ENCODE measurements at regions not wholly inside any gene's neighbourhood (a gene's known extent, or its start where the extent isn't known, plus 50 kb on each side); places are given as distances from the start of the nearest gene placed in this dataset.

GRCh38 chr11:112765337-112765736 is 195.9 kb upstream of the NCAM1 start:
- TF ChIP-seq POLR2A (IDR thresholded peaks at IDR 0.05; ENCODE audit: low read length) = no peak
- TF ChIP-seq GATA1 (IDR thresholded peaks at IDR 0.05; ENCODE audit: low read depth, low read length) = no peak

All from erythroblast (primary cell).